IPS DF 4.7 (cell line): ENCODE measurements at regions not wholly inside any gene's neighbourhood (a gene's known extent, or its start where the extent isn't known, plus 50 kb on each side); places are given as distances from the start of the nearest gene placed in this dataset.

Experiments used
- DNase-seq: peaks from one replicate; pipeline ENCODE4 v3.0.0-alpha.2; 2013; ENCODE audit warnings: low spot score; ENCODE audit errors: extremely low read depth

- no peak for DNase-seq
Measured at GRCh38 chr15:47588958-47589357, 128.3 kb upstream of the SEMA6D start.

- DNase-seq = no peak
Measured at GRCh38 chr15:47598996-47599395, 118.3 kb upstream of the SEMA6D start.

- no peak for DNase-seq
Measured at GRCh38 chr15:47599806-47600205, 117.5 kb upstream of the SEMA6D start.

- no peak for DNase-seq
Measured at GRCh38 chr15:47602121-47602520, 115.2 kb upstream of the SEMA6D start.

GRCh38 chr15:47603026-47603425, 114.3 kb upstream of the SEMA6D start:
- DNase-seq = no peak

- no peak for DNase-seq
Measured at GRCh38 chr15:47607695-47608094, 109.6 kb upstream of the SEMA6D start.

- DNase-seq = no peak
Measured at GRCh38 chr15:47609693-47610092, 107.6 kb upstream of the SEMA6D start.

- DNase-seq = no peak
Measured at GRCh38 chr15:47610736-47611135, 106.6 kb upstream of the SEMA6D start.

GRCh38 chr15:47614360-47615011, 102.8 kb upstream of the SEMA6D start:
- DNase-seq = no peak

- no peak for DNase-seq
Measured at GRCh38 chr15:47616876-47617275, 100.4 kb upstream of the SEMA6D start.

- no peak for DNase-seq
Measured at GRCh38 chr15:47618241-47618640, 99.1 kb upstream of the SEMA6D start.

GRCh38 chr15:47620960-47621681, 96.2 kb upstream of the SEMA6D start:
- DNase-seq = no peak

- no peak for DNase-seq
Measured at GRCh38 chr15:47622055-47622454, 95.2 kb upstream of the SEMA6D start.

GRCh38 chr15:47624503-47624902, 92.8 kb upstream of the SEMA6D start:
- no peak for DNase-seq

- no peak for DNase-seq
Measured at GRCh38 chr15:47639042-47639441, 78.3 kb upstream of the SEMA6D start.

- DNase-seq = no peak
Measured at GRCh38 chr15:47640079-47640478, 77.2 kb upstream of the SEMA6D start.

GRCh38 chr15:47640901-47641300, 76.4 kb upstream of the SEMA6D start:
- no peak for DNase-seq

- no peak for DNase-seq
Measured at GRCh38 chr15:47644722-47645121, 72.6 kb upstream of the SEMA6D start.

GRCh38 chr15:47650564-47650963, 66.7 kb upstream of the SEMA6D start:
- no peak for DNase-seq

- DNase-seq = no peak
Measured at GRCh38 chr15:47652328-47652727, 65.0 kb upstream of the SEMA6D start.

- no peak for DNase-seq
Measured at GRCh38 chr15:47652844-47653243, 64.5 kb upstream of the SEMA6D start.

- no peak for DNase-seq
Measured at GRCh38 chr15:47661661-47662180, 55.6 kb upstream of the SEMA6D start.

GRCh38 chr15:47663101-47663500, 54.2 kb upstream of the SEMA6D start:
- DNase-seq = no peak
